Epithelial cell of esophagus (primary cell): ENCODE measurements at regions not wholly inside any gene's neighbourhood (a gene's known extent, or its start where the extent isn't known, plus 50 kb on each side); places are given as distances from the start of the nearest gene placed in this dataset.

Experiments used
- DNase-seq: peaks from one replicate; pipeline ENCODE4 v3.0.0; 2010; ENCODE audit warnings: low read depth
- H3K4me3 ChIP-seq: 2 replicates; pipeline ENCODE4 v1.5.1; 2011; ENCODE audit warnings: mild to moderate bottlenecking, low read length, control low read depth
- TF ChIP-seq, protein P1 (sequence below): IDR thresholded peaks from 2 replicates; pipeline ENCODE4 v1.5.1; 2011; ENCODE audit warnings: low read depth, mild to moderate bottlenecking, low read length, control low read depth, inconsistent platforms; ENCODE audit not compliant: insufficient read depth; ENCODE audit errors: missing control alignments

DNA sequence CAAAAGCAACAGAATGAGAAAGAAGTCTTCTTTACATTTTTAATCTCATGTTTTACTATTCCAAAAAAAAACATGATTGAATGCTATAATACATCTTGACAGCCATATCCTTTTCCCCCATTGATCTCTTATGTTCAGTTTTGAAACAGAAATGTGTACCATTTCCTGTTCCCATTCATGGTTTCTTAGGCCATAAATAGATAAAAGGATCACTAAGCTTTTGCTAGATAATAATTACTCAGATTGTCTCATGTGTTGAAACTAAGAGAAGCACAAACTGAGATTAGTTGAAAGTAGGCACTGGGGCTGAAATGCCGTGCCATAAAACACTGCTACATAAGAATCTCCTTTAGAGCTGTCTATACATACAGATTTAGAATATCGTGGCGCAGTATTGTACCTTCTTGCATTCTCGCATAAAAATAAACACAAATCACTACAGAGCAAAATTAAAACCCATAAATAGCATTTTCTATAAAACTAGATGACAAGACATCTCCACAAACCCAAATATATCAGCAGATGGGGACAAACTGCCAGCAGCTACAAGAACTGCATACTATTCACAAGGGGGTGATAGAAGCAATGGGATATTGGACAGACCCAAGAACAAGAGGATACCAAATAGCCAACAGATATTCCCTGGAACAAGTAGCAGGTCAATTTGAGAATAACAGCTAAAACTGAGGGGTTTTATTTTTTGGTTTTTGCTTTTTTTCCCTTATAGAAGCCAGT, 405.3 kb upstream of the PRMT6 start:
- DNase-seq: no peak
- no peak overlapping the region for H3K4me3 ChIP-seq

DNA sequence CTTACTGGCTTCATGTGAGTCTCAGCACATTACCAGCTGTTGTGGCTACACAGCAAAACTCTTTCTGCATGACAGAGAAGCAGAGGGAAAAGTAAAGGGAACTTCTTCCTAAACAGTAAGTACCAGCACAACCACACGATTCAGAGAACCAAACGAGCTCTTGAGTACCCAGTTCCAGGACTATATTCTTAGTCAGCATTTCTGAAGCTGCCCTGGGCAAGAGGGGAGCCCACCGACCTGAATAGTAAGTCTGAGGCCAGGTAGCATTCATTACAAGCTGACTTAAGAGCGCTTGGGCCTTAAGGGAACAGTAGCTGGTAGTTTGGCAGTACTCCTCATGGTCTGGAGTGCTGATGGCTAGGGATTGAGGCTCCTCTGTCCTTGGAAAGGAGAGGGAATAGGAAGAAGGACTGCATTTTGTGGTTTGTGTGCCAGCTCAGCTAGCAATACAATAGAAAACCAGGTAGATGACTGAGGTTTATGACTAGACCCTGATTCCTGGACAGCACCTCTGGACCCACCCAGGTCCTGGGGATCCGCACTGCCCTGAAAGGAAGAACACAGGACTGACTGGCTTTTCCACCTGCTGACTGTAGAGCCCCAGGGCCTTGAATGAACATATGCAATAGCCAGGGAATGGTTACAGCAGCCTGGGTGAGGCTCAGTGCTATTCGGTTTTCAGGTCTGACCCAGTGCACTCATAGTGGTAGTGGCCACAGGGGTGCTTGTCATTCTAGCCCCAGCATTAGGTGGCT, 396.8 kb upstream of the PRMT6 start:
- H3K4me3 ChIP-seq: no peak overlapping the region
- TF ChIP-seq, protein P1, sequence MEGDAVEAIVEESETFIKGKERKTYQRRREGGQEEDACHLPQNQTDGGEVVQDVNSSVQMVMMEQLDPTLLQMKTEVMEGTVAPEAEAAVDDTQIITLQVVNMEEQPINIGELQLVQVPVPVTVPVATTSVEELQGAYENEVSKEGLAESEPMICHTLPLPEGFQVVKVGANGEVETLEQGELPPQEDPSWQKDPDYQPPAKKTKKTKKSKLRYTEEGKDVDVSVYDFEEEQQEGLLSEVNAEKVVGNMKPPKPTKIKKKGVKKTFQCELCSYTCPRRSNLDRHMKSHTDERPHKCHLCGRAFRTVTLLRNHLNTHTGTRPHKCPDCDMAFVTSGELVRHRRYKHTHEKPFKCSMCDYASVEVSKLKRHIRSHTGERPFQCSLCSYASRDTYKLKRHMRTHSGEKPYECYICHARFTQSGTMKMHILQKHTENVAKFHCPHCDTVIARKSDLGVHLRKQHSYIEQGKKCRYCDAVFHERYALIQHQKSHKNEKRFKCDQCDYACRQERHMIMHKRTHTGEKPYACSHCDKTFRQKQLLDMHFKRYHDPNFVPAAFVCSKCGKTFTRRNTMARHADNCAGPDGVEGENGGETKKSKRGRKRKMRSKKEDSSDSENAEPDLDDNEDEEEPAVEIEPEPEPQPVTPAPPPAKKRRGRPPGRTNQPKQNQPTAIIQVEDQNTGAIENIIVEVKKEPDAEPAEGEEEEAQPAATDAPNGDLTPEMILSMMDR: no peak
- peak; percentile 92 for DNase-seq

More for the DNA sequence above, 405.3 kb upstream of the PRMT6 start:
- TF ChIP-seq, protein P1: no peak

DNA sequence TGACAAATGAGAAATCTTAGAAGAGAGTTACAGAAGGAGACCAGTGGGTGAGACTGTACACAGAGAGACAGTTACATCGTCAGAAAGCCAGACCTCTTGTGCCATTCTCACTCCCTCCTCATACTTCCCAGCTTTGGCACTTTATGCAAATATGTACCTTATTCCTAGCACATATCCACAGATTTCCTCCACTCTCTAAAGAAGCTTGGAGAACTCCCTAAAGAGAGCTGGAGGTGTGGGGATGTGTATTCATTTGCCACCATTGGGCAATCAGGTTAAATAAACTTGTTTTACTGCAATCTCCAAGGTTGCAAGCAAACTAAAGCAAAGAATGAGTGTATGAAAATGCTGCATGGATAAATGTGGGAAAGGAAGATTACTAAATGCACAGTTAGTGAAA, 380.9 kb upstream of the PRMT6 start:
- no peak overlapping the region for H3K4me3 ChIP-seq
- peak; percentile 39 for DNase-seq
- TF ChIP-seq, protein P1: no peak

DNA sequence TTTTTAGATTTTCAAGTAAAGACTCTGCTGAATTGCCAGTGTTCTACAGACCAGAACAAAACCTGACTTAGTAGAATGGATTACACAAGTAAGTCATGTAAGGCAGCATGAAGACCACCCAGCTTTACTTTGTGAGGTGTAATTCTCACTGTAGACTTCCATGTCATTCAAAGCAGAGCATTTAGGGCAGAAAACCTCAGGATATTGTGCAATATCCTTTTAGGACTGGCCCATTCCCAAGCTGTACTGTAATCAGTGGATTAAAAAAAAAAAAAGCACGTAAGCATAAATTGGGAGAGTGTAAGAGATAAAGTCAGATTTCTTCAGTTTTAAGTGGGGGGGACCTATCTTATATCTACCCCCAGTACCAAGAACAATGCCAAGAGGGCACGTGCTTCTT, 380.5 kb upstream of the PRMT6 start:
- no peak overlapping the region for H3K4me3 ChIP-seq
- DNase-seq: peak; percentile 48
- TF ChIP-seq, protein P1: no peak

DNA sequence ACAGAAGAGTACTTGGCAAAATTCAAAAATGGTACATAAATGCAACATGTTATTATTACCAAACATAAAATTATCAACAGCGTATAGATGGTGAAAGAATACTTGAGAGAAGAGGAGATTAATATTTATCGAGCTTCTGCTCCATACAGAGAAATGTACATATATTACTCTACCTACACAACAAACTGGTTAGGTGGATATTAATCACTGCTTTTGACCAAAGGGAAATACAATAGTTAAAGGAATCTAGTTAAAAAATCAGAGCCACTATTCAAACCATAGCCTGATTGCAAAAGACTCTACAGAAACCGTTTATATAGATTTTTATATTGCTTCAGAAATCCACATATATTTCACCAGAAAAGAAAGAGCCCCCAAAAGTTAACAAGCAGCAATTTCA, 379.3 kb upstream of the PRMT6 start:
- DNase-seq: peak; percentile 39
- no peak overlapping the region for H3K4me3 ChIP-seq
- TF ChIP-seq, protein P1: no peak

DNA sequence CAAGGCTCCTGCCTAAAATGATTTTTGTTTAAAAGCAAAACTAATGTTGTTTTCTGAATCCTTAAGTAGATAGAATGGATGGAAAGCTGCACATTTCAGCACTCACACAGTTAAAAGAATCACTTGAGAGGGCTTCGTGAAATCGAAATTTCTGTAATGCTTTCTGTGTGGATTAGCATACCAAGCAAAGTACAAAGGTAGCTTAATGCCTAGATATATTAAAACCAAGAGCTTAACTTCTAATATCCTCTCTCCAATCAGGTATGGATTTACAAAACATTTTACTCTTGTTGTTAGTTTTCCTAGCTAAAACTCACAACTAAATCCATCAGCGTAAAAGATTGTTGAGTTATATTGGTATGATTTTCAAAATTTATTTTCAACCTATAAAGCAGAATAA, 378.8 kb upstream of the PRMT6 start:
- TF ChIP-seq, protein P1: no peak
- DNase-seq: no peak
- H3K4me3 ChIP-seq: no peak overlapping the region
